ENCODE measurements at regions not wholly inside any gene's neighbourhood (a gene's known extent, or its start where the extent isn't known, plus 50 kb on each side); places are given as distances from the start of the nearest gene placed in this dataset.

DNA sequence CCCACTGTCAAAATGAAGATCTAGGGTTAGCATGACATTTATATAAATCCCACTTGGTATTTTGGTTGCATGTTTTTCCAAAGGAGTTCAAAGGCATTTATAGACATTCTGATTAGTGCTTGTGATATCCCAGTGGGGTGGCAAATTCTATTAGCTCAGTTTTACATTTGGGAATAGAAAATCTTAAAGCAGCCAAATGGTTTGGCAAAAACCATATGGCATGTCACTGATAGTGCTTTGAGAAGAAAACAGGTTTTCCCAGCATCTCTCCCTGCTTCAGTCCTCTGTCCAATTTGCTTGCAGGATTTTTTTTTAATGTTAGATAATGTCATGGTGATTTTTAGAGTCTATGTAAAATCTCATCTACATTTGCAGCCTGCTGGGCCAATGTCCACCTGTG lies 225.1 kb upstream of the DIO3 start:
- TF ChIP-seq, protein P1, sequence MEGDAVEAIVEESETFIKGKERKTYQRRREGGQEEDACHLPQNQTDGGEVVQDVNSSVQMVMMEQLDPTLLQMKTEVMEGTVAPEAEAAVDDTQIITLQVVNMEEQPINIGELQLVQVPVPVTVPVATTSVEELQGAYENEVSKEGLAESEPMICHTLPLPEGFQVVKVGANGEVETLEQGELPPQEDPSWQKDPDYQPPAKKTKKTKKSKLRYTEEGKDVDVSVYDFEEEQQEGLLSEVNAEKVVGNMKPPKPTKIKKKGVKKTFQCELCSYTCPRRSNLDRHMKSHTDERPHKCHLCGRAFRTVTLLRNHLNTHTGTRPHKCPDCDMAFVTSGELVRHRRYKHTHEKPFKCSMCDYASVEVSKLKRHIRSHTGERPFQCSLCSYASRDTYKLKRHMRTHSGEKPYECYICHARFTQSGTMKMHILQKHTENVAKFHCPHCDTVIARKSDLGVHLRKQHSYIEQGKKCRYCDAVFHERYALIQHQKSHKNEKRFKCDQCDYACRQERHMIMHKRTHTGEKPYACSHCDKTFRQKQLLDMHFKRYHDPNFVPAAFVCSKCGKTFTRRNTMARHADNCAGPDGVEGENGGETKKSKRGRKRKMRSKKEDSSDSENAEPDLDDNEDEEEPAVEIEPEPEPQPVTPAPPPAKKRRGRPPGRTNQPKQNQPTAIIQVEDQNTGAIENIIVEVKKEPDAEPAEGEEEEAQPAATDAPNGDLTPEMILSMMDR (IDR thresholded peaks at IDR 0.05), result no peak
- Histone ChIP-seq H3K4me1 (ENCODE audit: control insufficient read depth, insufficient read depth, low read length) (no peaks in the 10 kb centered on the region), H3K27ac (ENCODE audit: low read length) (no peak overlapping the region), H3K27me3 (ENCODE audit: control insufficient read depth, insufficient read depth, low read length) (peaks cover 2% of the 10 kb centered on the region), H3K4me3 (ENCODE audit: low read length) (no peak overlapping the region), H3K36me3 (ENCODE audit: control insufficient read depth, insufficient read depth, low read length) (no peaks in the 10 kb centered on the region), H3K9me3 (ENCODE audit: control insufficient read depth, insufficient read depth, low read length) (no peaks in the 10 kb centered on the region)
- H3K36me3 Mint-ChIP-seq, result no peaks in the 10 kb centered on the region
- H3K27ac Mint-ChIP-seq, result no peak overlapping the region
- ATAC-seq, result no peak
- H3K9me3 Mint-ChIP-seq, result no peaks in the 10 kb centered on the region
- H3K27me3 Mint-ChIP-seq (ENCODE audit: low read depth in 2 of 2), result peaks cover 19 to 38% of the 10 kb centered on the region in 2 donors
- intact Hi-C loops (cut with micrococcal nuclease), result no loop called here
- no peaks in the 10 kb centered on the region for H3K4me1 Mint-ChIP-seq
- DNase-seq, result no peak
- no peak overlapping the region for H3K4me3 Mint-ChIP-seq

- intact Hi-C loops (cut with micrococcal nuclease), result no loop called here
- H3K36me3 ChIP-seq (ENCODE audit: control insufficient read depth, insufficient read depth, low read length), result no peaks in the 10 kb centered on the region
- Mint-ChIP-seq H3K4me3 (no peak overlapping the region), H3K27me3 (ENCODE audit: low read depth in 2 of 2) (peaks cover 25 to 44% of the 10 kb centered on the region in 2 donors), H3K4me1 (no peaks in the 10 kb centered on the region), H3K27ac (no peak overlapping the region), H3K36me3 (no peaks in the 10 kb centered on the region), H3K9me3 (no peaks in the 10 kb centered on the region)
- no peaks in the 10 kb centered on the region for H3K4me1 ChIP-seq (ENCODE audit: control insufficient read depth, insufficient read depth, low read length)
- DNase-seq (no peak), ATAC-seq (no peak)
- no peak overlapping the region for H3K4me3 ChIP-seq (ENCODE audit: low read length)
- peaks cover 2% of the 10 kb centered on the region for H3K27me3 ChIP-seq (ENCODE audit: control insufficient read depth, insufficient read depth, low read length)
- WGBS (ENCODE audit: insufficient coverage), result 77% methylated on average over 7 of the region's 7 CpGs
- H3K27ac ChIP-seq (ENCODE audit: low read length), result no peak overlapping the region
- TF ChIP-seq, protein P1 (IDR thresholded peaks at IDR 0.05), result no peak
- H3K9me3 ChIP-seq (ENCODE audit: control insufficient read depth, insufficient read depth, low read length), result no peaks in the 10 kb centered on the region
Measured at GRCh38 chr14:101337053-101337452, 224.2 kb upstream of the DIO3 start.

DNA sequence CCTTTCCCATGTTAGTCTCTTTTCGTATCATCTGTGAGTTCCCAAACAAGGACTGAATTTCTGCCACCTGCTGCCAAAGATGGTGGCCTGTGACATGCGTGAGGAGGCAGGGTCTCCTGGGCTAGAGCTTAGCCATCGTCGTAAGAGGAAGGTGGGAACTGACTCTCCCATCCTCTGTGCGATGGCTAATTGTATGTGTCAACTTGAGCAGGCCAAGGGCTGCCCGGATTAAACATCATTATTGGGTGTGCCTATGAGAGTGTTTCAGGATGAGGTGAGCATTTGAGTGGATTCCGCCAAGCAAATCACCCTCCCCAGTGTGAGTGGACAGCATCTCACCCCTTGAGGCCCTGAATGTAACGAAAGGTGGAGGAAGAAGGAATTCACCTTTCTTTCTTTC lies 220.7 kb upstream of the DIO3 start:
- H3K4me3 Mint-ChIP-seq, result no peak overlapping the region
- no peak for ATAC-seq
- intact Hi-C loops (cut with micrococcal nuclease), result no loop called here
- no peaks in the 10 kb centered on the region for H3K4me1 Mint-ChIP-seq
- 92% methylated on average over 7 of the region's 8 CpGs for WGBS (ENCODE audit: insufficient coverage)
- H3K36me3 ChIP-seq (ENCODE audit: control insufficient read depth, insufficient read depth, low read length), result no peaks in the 10 kb centered on the region
- H3K36me3 Mint-ChIP-seq, result no peaks in the 10 kb centered on the region
- H3K27me3 ChIP-seq (ENCODE audit: control insufficient read depth, insufficient read depth, low read length), result peaks cover 2% of the 10 kb centered on the region
- peaks cover 31 to 70% of the 10 kb centered on the region in 2 donors for H3K27me3 Mint-ChIP-seq (ENCODE audit: low read depth in 2 of 2)
- H3K4me3 ChIP-seq (ENCODE audit: low read length), result no peak overlapping the region
- H3K4me1 ChIP-seq (ENCODE audit: control insufficient read depth, insufficient read depth, low read length), result no peaks in the 10 kb centered on the region
- TF ChIP-seq, protein P1 (IDR thresholded peaks at IDR 0.05), result no peak
- no peaks in the 10 kb centered on the region for H3K9me3 ChIP-seq (ENCODE audit: control insufficient read depth, insufficient read depth, low read length)
- no peak overlapping the region for H3K27ac ChIP-seq (ENCODE audit: low read length)
- DNase-seq, result no peak
- H3K27ac Mint-ChIP-seq, result no peak overlapping the region
- no peaks in the 10 kb centered on the region for H3K9me3 Mint-ChIP-seq

- 81% methylated on average over 8 of the region's 8 CpGs for WGBS (ENCODE audit: insufficient coverage)
- no peak for DNase-seq
Measured at GRCh38 chr14:101347893-101348777, 213.2 kb upstream of the DIO3 start.

More at GRCh38 chr14:101347893-101348777, 213.2 kb upstream of the DIO3 start:
- Mint-ChIP-seq H3K4me1 (no peaks in the 10 kb centered on the region), H3K27ac (no peak overlapping the region), H3K4me3 (no peak overlapping the region), H3K36me3 (no peaks in the 10 kb centered on the region), H3K27me3 (ENCODE audit: low read depth in 2 of 2) (peaks cover 13 to 33% of the 10 kb centered on the region in 2 donors), H3K9me3 (no peaks in the 10 kb centered on the region)
- TF ChIP-seq, protein P1 (IDR thresholded peaks at IDR 0.05), result no peak
- intact Hi-C loops (cut with micrococcal nuclease), result no loop called here
- Histone ChIP-seq H3K27ac (ENCODE audit: low read length) (no peak overlapping the region), H3K4me1 (ENCODE audit: control insufficient read depth, insufficient read depth, low read length) (no peaks in the 10 kb centered on the region), H3K36me3 (ENCODE audit: control insufficient read depth, insufficient read depth, low read length) (no peaks in the 10 kb centered on the region), H3K27me3 (ENCODE audit: control insufficient read depth, insufficient read depth, low read length) (peaks cover 3% of the 10 kb centered on the region), H3K9me3 (ENCODE audit: control insufficient read depth, insufficient read depth, low read length) (peaks cover 11% of the 10 kb centered on the region), H3K4me3 (ENCODE audit: low read length) (no peak overlapping the region)
- peak in 1 of 3 donors; percentile 14 for ATAC-seq
